NCI-H2196 treated with DMSO at 0.1 percent for 48 hours (cell line): ENCODE measurements at regions not wholly inside any gene's neighbourhood (a gene's known extent, or its start where the extent isn't known, plus 50 kb on each side); places are given as distances from the start of the nearest gene placed in this dataset.

ENCODE experiments used
- DNase-seq: peaks from one replicate; lab custom pipeline; 2025; ENCODE audit not compliant: unreplicated experiment; lab: John Stamatoyannopoulos, UW

- no peak for DNase-seq
Measured at GRCh38 chr10:131519723-131520605, 208.4 kb upstream of the TCERG1L start.

GRCh38 chr10:131531265-131532190 is 220.0 kb upstream of the TCERG1L start:
- no peak for DNase-seq

- no peak for DNase-seq
Measured at GRCh38 chr10:131532291-131532690, 220.8 kb upstream of the TCERG1L start.

- DNase-seq = no peak
Measured at GRCh38 chr10:131532745-131533341, 221.3 kb upstream of the TCERG1L start.

- no peak for DNase-seq
Measured at GRCh38 chr10:131533846-131534526, 222.5 kb upstream of the TCERG1L start.

GRCh38 chr10:131534836-131535235 is 223.3 kb upstream of the TCERG1L start:
- no peak for DNase-seq

- no peak for DNase-seq
Measured at GRCh38 chr10:131536676-131537075, 225.2 kb upstream of the TCERG1L start.

GRCh38 chr10:131537281-131537680 is 225.8 kb upstream of the TCERG1L start:
- DNase-seq = no peak

- DNase-seq = no peak
Measured at GRCh38 chr10:131544495-131544894, 233.0 kb upstream of the TCERG1L start.

- DNase-seq = no peak
Measured at GRCh38 chr10:131546086-131546810, 234.7 kb upstream of the TCERG1L start.

GRCh38 chr10:131547129-131547799 is 235.7 kb upstream of the TCERG1L start:
- no peak for DNase-seq

- DNase-seq = no peak
Measured at GRCh38 chr10:131548176-131548575, 236.7 kb upstream of the TCERG1L start.

- DNase-seq = no peak
Measured at GRCh38 chr10:131549116-131549515, 237.6 kb upstream of the TCERG1L start.

- no peak for DNase-seq
Measured at GRCh38 chr10:131553121-131553520, 241.6 kb upstream of the TCERG1L start.

GRCh38 chr10:131553581-131553980 is 242.1 kb upstream of the TCERG1L start:
- DNase-seq = no peak

GRCh38 chr10:131554821-131555220 is 243.3 kb upstream of the TCERG1L start:
- DNase-seq = no peak

- DNase-seq = no peak
Measured at GRCh38 chr10:131555406-131555805, 243.9 kb upstream of the TCERG1L start.

GRCh38 chr10:131556061-131556896 is 244.8 kb upstream of the TCERG1L start:
- no peak for DNase-seq
